DMS53 treated with DMSO at 0.1 percent for 48 hours (cell line): ENCODE measurements at regions not wholly inside any gene's neighbourhood (a gene's known extent, or its start where the extent isn't known, plus 50 kb on each side); places are given as distances from the start of the nearest gene placed in this dataset.
"Not testable (repeated sequence)": the region's sequence is repeated elsewhere in the genome, so short reads cannot be mapped to it uniquely, and the experiment has no call there.

Experiments
- DNase-seq: peaks from one replicate; lab custom pipeline; 2025; ENCODE audit not compliant: unreplicated experiment; lab: John Stamatoyannopoulos, UW

GRCh38 chr1:157328120-157328519, 189.9 kb upstream of the ETV3 start:
- DNase-seq: not testable (repeated sequence)

- DNase-seq: no peak
Observed at GRCh38 chr1:157326173-157326859, 188.1 kb upstream of the ETV3 start.

- DNase-seq: no peak
Observed at GRCh38 chr1:157325220-157325619, 187.0 kb upstream of the ETV3 start.

DNA sequence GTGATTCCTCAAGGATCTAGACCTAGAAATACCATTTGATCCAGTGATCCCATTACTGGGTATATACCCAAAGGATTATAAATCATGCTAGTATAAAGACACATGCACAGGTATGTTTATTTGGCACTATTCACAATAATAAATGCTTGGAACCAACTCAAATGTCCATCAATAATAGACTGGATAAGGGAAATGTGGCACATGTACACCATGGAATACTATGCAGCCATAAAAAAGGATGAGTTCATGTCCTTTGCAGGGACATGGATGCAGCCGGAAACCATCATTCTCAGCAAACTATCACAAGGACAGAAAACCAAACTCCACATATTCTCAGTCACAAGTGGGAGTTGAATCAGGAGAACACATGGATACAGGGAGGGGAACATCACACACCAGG, 183.8 kb upstream of the ETV3 start:
- not testable (repeated sequence) for DNase-seq

DNA sequence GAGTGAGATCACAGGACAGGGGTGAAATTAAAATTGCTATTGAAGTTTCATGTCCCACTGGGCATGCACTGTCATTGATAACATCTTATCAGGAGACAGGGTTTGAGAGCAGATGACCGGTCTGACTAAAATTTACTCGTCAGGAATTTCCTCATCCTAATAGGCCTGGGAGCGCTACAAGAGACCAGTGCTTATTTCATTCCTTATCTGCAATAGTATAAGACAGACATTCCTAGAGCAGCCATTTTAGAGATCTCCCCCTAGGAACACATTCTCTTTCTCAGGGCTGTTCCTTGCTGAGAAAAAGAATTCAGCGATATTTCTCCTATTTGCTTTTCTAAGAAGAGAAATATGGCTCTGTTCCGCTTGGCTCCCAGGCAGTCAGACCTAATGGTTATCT, 181.4 kb upstream of the ETV3 start:
- DNase-seq: no peak

DNA sequence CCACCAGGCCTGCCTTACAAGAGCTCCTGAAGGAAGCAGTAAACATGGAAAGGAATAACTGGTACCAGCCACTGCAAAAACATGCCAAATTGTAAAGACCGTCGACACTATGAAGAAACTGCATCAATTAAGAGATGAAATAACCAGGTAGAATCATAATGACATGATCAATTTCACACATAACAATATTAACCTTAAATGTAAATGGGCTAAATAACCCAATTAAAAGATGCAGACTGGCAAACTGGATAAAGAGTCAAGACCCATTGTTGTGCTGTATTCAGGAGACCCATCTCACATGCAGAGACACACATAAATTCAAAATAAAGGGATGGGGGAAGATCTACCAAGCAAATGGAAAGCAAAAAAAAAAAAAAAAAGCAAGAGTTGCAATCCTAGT, 179.0 kb upstream of the ETV3 start:
- not testable (repeated sequence) for DNase-seq

- DNase-seq: no peak
Observed at GRCh38 chr1:157315544-157315943, 177.3 kb upstream of the ETV3 start.

- DNase-seq: no peak
Observed at GRCh38 chr1:157314408-157314807, 176.2 kb upstream of the ETV3 start.

- DNase-seq: no peak
Observed at GRCh38 chr1:157313240-157313807, 175.1 kb upstream of the ETV3 start.

- peak; percentile 7 for DNase-seq
Observed at GRCh38 chr1:157312082-157312812, 174.1 kb upstream of the ETV3 start.

DNA sequence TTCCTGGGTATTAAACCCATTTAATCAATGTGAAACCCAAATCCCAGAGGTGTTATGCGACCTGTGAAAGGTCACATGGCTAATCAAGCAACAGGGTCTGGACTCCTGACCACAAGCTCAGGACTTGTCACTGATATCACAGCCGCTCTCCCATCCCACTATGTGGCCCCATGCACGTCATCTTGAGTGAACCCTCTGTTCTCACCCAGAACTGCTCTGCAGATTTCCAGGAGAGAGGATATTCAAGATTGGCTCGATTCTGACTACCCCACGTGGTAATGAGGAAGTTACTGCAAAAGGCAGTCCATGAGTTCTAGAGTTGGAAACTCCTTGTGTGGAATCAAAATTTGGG, 173.5 kb upstream of the ETV3 start:
- DNase-seq: no peak

- peak; percentile 58 for DNase-seq
Observed at GRCh38 chr1:157310805-157311729, 172.9 kb upstream of the ETV3 start.

DNA sequence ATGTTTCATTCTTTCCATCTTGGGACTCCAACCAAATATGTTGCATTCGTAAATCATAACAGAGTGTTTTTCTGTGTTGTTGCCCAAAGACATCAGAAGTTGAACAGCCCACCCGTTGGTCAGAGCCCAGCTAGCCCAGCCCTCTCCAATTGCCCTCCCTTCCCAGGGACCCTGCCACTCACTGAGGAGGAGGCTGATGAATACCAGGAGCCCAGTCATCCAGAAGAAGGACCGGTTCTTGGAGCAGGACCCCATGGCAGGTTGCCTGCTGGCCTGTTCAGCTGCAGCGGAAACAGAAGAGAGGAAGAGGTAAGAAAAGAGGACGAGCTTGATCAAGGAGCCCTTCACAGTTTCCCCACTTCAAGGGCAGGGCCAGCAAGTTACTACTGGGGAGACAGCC, 172.2 kb upstream of the ETV3 start:
- no peak for DNase-seq

- no peak for DNase-seq
Observed at GRCh38 chr1:157307491-157307890, 169.3 kb upstream of the ETV3 start.

DNA sequence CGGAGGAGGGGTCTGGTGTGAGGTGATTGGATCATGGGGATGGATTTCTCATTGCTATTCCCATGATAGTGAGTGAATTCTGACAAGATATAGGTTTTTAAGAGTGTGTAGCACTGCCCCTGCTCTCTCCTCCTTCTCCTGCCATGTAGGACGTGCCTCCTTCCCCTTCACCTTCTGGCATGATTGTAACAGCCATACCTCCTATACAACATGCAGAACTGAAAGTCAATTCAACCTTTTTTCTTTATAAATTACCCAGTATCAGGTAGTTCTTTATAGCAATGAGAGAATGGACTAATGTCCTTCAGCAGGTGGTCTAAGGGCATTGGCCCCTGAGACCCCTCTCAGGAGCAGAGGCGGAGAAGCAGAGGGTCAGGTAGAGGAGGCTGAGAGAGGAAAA, 168.7 kb upstream of the ETV3 start:
- DNase-seq: no peak

DNA sequence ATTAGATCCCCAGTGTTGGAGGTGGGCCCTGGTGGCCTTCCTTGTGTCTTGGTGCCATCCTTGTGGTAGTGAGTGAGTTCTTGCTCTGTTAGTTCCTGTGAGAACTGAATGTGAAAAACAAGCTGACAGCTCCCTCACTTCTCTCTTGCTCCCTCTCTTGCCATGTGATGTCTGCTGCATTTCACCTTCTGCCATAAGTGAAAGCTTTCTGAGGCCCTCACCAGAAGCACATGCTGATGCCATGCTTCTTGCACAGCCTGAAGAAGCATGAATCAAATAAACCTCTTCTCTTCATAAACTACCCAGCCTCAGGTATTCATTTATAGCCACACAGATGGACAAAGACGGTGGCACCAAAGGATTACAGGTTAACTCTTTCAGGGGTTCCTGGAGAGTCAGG, 166.1 kb upstream of the ETV3 start:
- no peak for DNase-seq

GRCh38 chr1:157302724-157303123, 164.5 kb upstream of the ETV3 start:
- no peak for DNase-seq

DNA sequence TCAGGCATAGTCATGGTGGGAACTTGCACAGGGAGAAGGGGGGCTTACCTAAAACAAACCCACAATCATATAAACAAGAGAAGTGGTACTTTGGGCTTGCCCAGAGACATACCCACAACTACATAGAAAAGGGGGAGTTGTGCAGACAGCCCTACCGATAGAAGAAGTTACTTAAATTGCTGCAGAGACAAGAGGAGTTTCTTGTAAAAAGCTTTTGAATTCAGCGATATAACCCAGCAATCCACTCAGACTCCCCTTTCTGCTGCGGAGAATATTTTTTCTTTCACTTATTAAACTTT, 164.0 kb upstream of the ETV3 start:
- DNase-seq: no peak

DNA sequence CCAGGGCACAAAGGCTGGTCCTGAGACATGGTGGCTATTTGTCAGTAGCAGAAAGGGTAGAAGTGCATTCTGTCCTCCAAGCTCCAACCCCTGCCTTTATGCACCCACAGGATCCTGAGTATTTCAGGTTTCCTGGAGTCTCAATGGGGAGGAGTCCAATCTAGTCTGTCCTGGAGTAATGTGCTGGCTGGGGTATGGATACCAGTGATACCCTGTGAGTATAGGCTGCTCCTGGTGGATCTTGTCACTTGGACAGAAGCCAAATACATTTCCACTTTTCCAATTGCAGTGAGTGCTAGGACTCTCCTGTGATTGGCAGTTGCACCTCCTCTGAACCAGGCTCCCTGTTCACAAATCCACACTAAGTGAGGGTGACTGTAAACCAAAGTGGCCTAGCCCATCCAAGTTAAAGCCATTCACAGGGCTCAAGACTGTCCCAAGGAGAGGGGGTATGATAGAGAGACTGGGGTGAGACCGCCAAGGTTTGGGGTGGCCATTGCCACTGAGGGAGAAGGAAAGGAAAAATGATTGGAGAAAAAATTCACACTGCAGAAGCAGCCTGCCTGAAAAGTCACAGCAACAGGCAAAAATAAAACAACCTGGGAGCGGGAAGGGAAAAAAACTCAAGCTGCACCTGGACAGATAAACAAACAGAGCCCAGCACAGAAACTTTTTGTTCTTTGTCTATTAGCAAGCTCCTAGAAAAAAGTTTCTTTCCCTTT, 163.4 kb upstream of the ETV3 start:
- DNase-seq: no peak

DNA sequence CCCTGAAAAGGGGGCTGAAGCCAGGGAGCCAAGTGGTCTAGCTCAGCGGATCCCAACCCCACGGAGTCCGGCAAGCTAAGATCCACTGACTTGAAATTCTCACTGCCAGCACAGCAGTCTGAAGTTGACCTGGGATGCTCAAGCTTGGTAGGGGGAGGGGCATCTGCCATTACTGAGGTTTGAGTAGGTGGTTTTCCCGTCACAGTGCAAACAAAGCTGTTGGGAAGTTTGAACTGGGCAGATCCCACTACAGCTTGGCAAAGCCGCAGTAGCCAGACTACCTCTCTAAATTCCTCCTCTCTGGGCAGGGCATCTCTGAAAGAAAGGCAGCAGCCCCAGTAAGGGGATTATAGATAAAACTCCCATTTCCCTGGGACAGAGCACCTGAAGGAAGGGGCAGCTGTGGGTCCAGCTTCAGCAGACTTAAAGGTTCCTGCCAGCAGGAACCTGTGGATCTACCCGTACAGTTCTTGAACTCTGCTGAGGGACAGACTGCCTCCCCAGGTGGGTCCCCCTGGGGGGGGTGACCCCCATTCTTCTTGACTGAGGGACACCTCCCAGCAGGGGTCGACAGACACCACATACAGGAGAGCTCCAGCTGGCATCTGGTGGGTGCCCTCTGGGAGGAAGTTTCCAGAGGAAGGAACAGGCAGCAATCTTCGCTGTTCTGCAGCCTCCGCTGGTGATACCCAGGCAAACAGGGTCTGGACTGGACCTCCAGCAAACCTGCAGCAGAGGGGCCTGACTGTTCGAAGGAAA, 156.4 kb upstream of the ETV3 start:
- not testable (repeated sequence) for DNase-seq
